Upper lobe of left lung (tissue), 6 donors: ENCODE measurements at regions not wholly inside any gene's neighbourhood (a gene's known extent, or its start where the extent isn't known, plus 50 kb on each side); places are given as distances from the start of the nearest gene placed in this dataset.

ENCODE experiments used
- ATAC-seq, 2 donors: fragments of 200-7000 bp; cut with Tn5 transposase; one replicate each; pipeline ENCODE4 v1.9.1; 2022; ENCODE audit warnings: mild to moderate bottlenecking in 2 of 2, moderate library complexity in 2 of 2; ENCODE audit not compliant: low FRiP score in 2 of 2
- DNase-seq, 2 donors: peaks; one replicate each; pipeline ENCODE4 v3.0.0-alpha.2; 2019 to 2020
- H3K27ac ChIP-seq, 4 donors: fragments of 200-600 bp; sonication (generic); one replicate each; pipeline ENCODE4 v1.5.1; 2016 to 2019
- H3K27me3 ChIP-seq, 4 donors: fragments of 200-600 bp; sonication (generic); one replicate each; pipeline ENCODE4 v1.5.1; 2017 to 2019
- H3K36me3 ChIP-seq, 4 donors: fragments of 200-600 bp; sonication (generic); one replicate each; pipeline ENCODE4 v1.5.1; 2016 to 2019
- H3K4me1 ChIP-seq, 4 donors: fragments of 200-600 bp; sonication (generic); one replicate each; pipeline ENCODE4 v1.5.1; 2018 to 2019
- H3K4me3 ChIP-seq, 4 donors: fragments of 200-600 bp; sonication (generic); one replicate each; pipeline ENCODE4 v1.5.1; 2017 to 2019; ENCODE audit warnings: mild to moderate bottlenecking in 2 of 4, moderate library complexity in 1 of 4
- H3K9me3 ChIP-seq, 4 donors: fragments of 200-600 bp; sonication (generic); one replicate each; pipeline ENCODE4 v1.5.1; 2018 to 2019
- CTCF ChIP-seq, 6 experiments: fragments of 450-650 bp in 4 of 6; fragments of 200-600 bp in 2 of 6; sonication (generic) in 2 of 6; IDR thresholded peaks; one replicate each; pipeline ENCODE4 v1.5.1; 2016 to 2019; ENCODE audit warnings: antibody characterized with exemption in 6 of 6
- EP300 ChIP-seq, 4 donors: sonication (generic); formaldehyde crosslinking; IDR thresholded peaks; one replicate each; pipeline ENCODE4 v1.5.1; 2017; ENCODE audit warnings: antibody characterized with exemption in 4 of 4, control low read depth in 2 of 4
- POLR2A ChIP-seq, 4 donors: fragments of 450-650 bp; IDR thresholded peaks; one replicate each; pipeline ENCODE4 v1.5.1; 2016 to 2017; ENCODE audit warnings: antibody characterized with exemption in 4 of 4, mild to moderate bottlenecking in 2 of 4
- POLR2AphosphoS5 ChIP-seq, 2 donors: sonication (generic); formaldehyde crosslinking; IDR thresholded peaks; one replicate each; pipeline ENCODE4 v1.5.1; 2017; ENCODE audit warnings: antibody characterized with exemption in 2 of 2
- WGBS, 2 donors: methylation state at CpG; one replicate each; pipeline ENCODE4 v1.1.5; 2017 to 2018; 5-methylcytosine and 5-hydroxymethylcytosine counted together
- donor health status: DM: no; HTN: no; CAD: no; lungs with moderate emphysema.
- donor health status: DM: no; HTN: yes; CAD: no; lungs with severe emphysema.

GRCh38 chr1:4265836-4266235 is 365.8 kb upstream of the C1orf174 start:
- Histone ChIP-seq H3K27me3 (no peaks in the 10 kb centered on the region), H3K4me3 (no peak overlapping the region), H3K36me3 (no peaks in the 10 kb centered on the region), H3K4me1 (no peaks in the 10 kb centered on the region), H3K27ac (no peak overlapping the region), H3K9me3 (no peaks in the 10 kb centered on the region)
- DNase-seq (no peak), ATAC-seq (no peak)
- TF ChIP-seq POLR2A (IDR thresholded peaks at IDR 0.05) = no peak
- TF ChIP-seq CTCF (IDR thresholded peaks at IDR 0.05) = no peak
- no peak for TF ChIP-seq POLR2AphosphoS5 (IDR thresholded peaks at IDR 0.05)
- no peak for TF ChIP-seq EP300 (IDR thresholded peaks at IDR 0.05)
- 82 to 89% methylated on average over 1 of the region's 1 CpG for WGBS, 2 donors

GRCh38 chr1:4267381-4268261 is 367.5 kb upstream of the C1orf174 start:
- no peak overlapping the region for H3K4me3 ChIP-seq
- DNase-seq (no peak), ATAC-seq (no peak)
- no peaks in the 10 kb centered on the region for H3K27me3 ChIP-seq
- H3K36me3 ChIP-seq = no peaks in the 10 kb centered on the region
- H3K9me3 ChIP-seq = no peaks in the 10 kb centered on the region
- WGBS, 2 donors = 38 to 58% methylated on average over 5 to 12 of the region's 12 CpGs
- no peaks in the 10 kb centered on the region for H3K4me1 ChIP-seq
- no peak overlapping the region for H3K27ac ChIP-seq
- no peak for TF ChIP-seq CTCF (IDR thresholded peaks at IDR 0.05)
- TF ChIP-seq POLR2AphosphoS5 (IDR thresholded peaks at IDR 0.05) = no peak
- TF ChIP-seq POLR2A (IDR thresholded peaks at IDR 0.05) = no peak
- no peak for TF ChIP-seq EP300 (IDR thresholded peaks at IDR 0.05)

- TF ChIP-seq POLR2A (IDR thresholded peaks at IDR 0.05) (no peak), EP300 (IDR thresholded peaks at IDR 0.05) (no peak), POLR2AphosphoS5 (IDR thresholded peaks at IDR 0.05) (no peak), CTCF (IDR thresholded peaks at IDR 0.05) (no peak)
- Histone ChIP-seq H3K4me3 (no peak overlapping the region), H3K9me3 (no peaks in the 10 kb centered on the region), H3K36me3 (no peaks in the 10 kb centered on the region), H3K4me1 (no peaks in the 10 kb centered on the region), H3K27me3 (no peaks in the 10 kb centered on the region), H3K27ac (no peak overlapping the region)
- 85 to 87% methylated on average over 14 to 15 of the region's 15 CpGs for WGBS, 2 donors
- ATAC-seq (no peak), DNase-seq (no peak)
Observed at GRCh38 chr1:4268262-4268888, 368.3 kb upstream of the C1orf174 start.

- no peaks in the 10 kb centered on the region for H3K9me3 ChIP-seq
- no peaks in the 10 kb centered on the region for H3K36me3 ChIP-seq
- no peak overlapping the region for H3K27ac ChIP-seq
- TF ChIP-seq CTCF (IDR thresholded peaks at IDR 0.05) = no peak
- no peak for TF ChIP-seq POLR2A (IDR thresholded peaks at IDR 0.05)
- TF ChIP-seq POLR2AphosphoS5 (IDR thresholded peaks at IDR 0.05) = no peak
- TF ChIP-seq EP300 (IDR thresholded peaks at IDR 0.05) = no peak
- ATAC-seq = no peak
- no peaks in the 10 kb centered on the region for H3K27me3 ChIP-seq
- peak in 1 of 2 donors; percentile 44 for DNase-seq
- H3K4me1 ChIP-seq = no peaks in the 10 kb centered on the region
- 72 to 75% methylated on average over 9 of the region's 9 CpGs for WGBS, 2 donors
- H3K4me3 ChIP-seq = no peak overlapping the region
Observed at GRCh38 chr1:4268889-4269284, 368.8 kb upstream of the C1orf174 start.
